ENCODE measurements at regions not wholly inside any gene's neighbourhood (a gene's known extent, or its start where the extent isn't known, plus 50 kb on each side); places are given as distances from the start of the nearest gene placed in this dataset.
A peak's percentile ranks its signal among the peaks of the same experiment; 100 is the strongest.

DNA sequence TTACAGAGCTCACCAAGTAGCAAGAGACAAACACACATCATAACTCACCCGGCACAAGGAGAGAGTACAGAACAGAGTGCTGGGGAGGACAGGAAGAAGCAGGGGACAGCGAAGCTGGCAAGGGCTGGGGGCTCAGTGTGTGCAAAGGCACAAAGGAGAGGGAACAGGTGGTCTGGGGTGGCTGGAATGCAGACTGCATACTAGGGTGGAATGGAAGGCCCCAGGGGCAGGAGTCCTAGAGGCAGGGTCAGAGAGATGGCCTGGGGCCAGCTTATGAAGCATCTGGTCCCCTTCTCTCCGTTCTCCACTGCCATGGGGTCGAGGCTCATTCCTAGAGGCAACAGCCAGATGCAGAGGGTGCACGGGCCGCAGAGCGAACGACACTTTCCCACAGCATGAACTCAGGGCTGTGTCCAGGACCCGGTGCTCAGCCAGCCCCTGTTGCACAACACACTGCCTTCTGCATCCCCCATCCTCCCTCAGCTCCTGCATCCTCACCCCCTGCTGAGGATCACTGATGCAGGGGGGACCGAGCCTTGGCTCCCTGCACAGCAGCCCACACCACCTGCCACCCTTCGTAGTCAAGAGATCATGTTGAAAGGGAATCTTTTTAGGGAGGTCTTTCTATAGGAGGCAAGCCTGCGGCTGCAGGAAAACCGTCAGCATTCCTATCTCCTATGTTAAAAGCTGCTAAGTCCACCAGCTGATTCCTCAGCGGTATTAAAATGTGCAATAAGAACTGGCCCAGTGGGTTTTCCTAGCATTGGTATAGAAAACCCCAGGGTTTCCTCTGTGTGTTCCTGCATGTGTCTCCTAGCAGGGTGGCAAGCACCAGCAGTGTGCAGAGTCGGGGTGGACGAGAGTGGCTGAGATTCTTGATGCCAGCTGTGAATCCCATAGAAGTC lies 293.5 kb downstream of the UACA start:
- DNase-seq: no peak

DNA sequence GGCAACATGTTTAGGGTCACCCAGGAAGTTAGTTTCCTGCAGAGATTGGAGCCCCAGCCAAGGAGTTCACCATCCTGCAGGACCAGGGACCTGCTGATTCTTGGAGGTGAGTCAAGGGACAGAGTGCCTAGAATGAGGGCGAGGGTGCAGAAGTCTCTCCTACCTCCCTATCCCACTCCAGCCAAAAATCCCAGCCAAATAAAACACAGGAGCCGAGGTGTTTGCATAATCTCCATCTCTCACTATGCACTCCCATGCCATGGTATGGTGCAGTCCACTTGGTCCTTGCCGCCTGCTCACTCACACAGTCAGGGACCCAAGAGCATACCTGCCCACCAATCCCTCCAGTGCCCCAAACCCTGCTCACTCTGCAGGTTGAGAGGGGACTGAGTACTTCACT lies 294.2 kb downstream of the UACA start:
- no peak for DNase-seq

- peak in 5 of 14 donors; percentile 4 to 15 (median 12) for DNase-seq
These were observed 296.3 kb downstream of the UACA start for GRCh38 chr15:70466895-70467529.

DNA sequence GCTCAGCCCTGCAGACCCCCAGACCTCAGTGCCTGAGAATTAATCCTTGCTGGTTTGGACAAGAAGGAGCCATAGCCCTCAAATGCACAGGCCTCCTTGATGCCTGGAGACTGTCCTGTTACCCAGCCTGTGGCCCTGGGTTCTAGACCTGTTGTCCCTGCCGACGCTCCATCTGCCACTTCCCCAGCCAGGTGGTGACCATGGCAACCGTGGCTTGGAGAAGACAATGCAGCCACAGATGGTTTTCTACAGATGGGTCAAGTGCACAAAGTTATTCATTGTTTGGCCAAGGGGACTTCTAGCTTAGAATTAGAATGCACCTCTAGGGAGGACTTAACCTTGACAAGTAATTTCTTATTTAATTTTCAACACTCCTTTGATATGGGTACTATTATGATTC lies 297.1 kb downstream of the UACA start:
- no peak for DNase-seq

DNA sequence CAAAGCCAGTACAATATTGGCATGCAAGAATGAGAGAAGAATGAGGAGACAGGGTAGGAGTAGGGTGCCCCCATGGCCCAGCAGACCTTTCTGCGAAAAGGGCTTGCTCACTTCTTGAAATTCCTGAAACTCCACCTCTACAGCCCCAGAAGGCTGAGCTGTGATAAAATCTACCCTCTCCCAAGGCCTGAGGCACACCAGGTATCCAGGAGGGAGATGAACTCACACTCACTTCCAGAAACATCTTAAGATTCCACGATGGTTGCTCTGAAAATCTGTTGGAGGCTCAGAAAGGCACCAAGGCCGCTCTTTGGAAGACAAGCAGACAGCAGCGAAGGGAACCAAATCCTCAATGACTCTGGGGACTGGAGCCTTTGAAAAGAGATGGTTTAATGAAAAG lies 297.5 kb downstream of the UACA start:
- DNase-seq: no peak

DNA sequence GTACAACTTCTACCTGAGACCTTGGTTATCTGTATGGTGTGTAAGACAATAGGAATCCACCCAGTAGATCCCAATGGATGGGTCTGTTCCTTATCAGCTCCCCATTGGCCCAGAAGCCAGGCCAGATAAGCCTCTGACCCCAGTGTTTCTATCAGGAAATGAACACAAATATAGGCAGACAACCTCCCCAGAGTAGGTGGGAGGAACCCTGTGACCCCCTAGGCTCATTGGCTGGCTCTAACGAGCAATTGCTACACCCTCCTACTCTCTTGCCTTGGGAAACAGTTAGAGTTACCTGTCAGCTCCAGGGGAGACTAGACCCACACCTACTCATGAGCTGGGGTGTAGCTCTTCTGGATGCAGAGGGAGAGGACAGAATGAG lies 299.9 kb downstream of the UACA start:
- DNase-seq: no peak

DNA sequence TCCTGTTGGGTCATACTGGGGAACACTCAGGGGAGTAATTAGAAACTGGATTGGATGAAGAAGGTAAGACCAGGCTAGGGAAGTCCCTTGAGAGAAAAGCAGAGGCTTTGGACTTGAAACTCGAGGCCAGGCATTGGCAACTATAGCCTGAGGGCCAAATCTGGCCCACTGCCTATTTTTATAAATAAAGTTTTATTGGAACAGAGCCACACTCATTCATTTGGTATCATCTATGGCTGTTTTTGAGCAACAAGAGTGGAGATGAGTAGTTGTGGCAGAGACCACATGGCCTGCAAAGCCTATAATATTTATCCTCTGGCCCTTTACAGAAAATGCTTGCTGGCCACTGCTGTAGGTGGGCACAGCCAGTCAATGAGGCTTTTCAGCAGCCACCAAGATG lies 301.4 kb downstream of the UACA start:
- no peak for DNase-seq

GRCh38 chr15:70461017-70461416 lies 302.3 kb downstream of the UACA start:
- DNase-seq: no peak

DNA sequence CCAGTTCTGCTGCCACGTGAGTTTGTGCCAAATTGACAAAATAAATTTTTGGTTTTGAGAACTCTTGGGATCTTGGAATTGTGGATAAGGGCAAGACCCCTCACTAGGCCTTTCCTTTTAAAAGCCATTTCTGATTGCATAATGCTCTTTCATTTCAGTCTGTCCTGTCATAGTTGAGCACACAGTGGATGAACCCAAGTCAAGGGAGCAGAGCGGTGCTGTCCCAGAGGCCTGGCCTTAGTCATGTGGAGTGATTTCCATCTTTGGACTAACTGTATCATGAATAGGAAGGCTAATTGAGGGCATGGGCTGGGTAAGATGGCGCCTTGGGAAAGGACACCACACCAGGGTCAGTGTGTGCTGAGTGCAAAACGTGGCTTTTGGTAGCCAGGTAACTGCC lies 304.0 kb downstream of the UACA start:
- DNase-seq: no peak

DNA sequence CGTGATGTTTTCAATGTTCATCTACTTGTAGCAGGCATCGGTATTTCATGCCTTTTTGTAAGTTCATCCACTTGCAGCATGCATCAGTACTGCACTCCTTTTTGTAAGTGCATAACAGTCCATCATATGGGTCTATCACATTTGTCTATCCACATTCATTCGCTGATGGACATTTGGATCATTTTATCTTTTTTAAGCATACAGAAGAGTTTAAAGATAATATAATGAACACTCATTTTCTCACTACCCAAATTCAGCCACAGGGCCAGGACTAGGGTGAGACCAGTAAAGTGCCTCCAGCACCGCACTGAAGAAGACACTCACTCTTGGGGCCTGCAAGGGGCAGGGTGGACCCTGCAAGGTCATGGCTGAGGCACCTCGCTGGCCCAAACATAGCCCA lies 309.6 kb downstream of the UACA start:
- DNase-seq: no peak

DNA sequence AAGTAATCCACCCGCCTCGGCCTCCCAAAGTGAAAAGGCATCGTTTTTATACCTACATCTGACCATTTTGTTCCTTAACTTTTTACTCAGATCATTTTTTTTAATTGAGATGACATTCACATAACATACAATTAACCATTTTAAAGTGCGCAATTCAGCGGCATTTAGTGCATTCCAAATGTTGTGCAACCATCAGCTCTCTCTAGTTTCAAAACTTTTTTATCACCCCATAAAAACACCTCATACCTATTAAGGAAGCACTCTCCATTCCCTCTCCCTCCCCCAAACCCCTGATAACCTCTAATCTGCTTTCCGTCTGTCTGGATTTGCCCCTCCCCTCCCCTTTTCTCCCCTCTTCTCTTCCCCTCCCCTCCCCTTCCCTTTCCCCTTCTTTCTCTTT lies 310.1 kb downstream of the UACA start:
- no peak for DNase-seq

GRCh38 chr15:70451821-70452653 lies 311.3 kb downstream of the UACA start:
- DNase-seq: no peak

GRCh38 chr15:70450142-70450443 lies 313.3 kb downstream of the UACA start:
- no peak for DNase-seq

- DNase-seq: no peak
These were observed 313.8 kb downstream of the UACA start for GRCh38 chr15:70449311-70450141.

GRCh38 chr15:70447928-70448698 lies 315.2 kb downstream of the UACA start:
- DNase-seq: peak in 3 of 14 donors; percentile 7 to 45 (median 39)

DNA sequence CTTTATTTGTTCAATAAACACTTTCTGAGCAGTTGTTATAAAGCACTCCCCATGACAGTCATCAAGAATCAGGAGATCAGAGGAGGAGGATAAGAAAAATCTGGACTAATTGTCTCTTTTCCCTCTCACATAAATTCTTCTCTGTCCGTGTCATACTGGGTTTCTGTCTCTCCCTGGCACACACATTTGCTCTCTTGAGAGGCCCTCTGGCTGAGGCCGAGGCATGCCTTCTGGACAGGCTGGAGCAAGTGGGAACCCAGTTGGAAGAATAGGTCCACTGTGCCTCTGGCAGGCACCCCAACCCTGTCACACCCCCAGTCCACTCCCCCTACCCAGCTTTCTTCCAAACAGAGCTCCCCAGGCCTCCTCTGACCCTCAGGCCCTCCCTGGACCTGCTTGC lies 315.8 kb downstream of the UACA start:
- DNase-seq: peak in 4 of 14 donors; percentile 16 to 48 (median 42)

DNA sequence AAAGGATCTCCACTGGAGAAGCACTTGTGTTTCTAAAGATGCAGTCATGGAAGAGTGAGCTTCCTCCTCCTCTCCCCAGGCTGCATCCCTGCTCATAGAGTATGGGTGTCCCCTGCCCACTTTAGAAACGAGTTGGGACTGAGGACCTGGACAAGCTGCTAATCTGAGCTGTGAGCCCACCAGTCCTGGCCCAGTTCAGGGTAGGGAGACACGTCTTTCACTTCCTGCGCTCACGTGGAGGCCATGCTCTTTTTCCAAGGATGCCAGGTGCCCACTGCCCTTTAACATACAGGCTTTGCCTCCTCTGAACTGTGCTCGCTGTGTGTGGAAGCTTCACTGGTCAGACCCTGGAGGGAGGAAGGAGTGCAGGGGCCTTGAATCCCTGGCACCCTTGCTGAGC lies 316.3 kb downstream of the UACA start:
- DNase-seq: no peak

- DNase-seq: no peak
These were observed 319.7 kb downstream of the UACA start for GRCh38 chr15:70443486-70444273.

DNA sequence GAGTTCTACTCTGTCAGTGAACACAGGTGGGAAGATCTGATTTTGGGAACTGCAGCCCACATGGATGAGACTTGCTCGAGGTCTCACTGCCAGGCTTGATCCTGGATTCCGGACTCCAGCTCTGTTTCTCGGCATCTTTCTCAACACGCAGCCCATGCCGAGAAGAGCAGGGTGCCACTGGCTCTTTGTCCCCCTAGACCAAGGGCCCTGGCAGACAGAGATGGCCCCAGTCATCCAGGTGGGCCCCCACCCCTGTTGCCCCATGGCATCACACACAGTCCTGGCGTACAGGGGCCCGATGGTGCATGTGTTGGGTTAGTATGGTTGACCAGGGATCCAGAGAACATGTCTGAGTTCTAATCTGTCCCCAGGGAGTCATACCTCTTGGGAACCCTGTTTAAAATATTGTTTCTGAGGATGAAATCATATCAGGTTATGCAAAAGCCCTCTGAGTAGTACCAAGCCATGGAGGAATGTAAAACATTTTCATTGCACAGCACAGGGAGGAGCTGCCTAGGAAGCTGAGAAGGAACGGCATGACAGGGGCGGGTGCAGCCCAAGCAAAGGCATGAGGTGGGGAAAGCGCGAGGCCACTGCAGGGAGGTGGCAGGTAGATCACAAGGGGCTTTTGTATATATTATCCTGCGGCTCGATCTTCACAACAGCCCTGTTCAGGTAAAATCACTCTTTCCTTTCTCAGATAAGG lies 320.6 kb downstream of the UACA start:
- DNase-seq: no peak

DNA sequence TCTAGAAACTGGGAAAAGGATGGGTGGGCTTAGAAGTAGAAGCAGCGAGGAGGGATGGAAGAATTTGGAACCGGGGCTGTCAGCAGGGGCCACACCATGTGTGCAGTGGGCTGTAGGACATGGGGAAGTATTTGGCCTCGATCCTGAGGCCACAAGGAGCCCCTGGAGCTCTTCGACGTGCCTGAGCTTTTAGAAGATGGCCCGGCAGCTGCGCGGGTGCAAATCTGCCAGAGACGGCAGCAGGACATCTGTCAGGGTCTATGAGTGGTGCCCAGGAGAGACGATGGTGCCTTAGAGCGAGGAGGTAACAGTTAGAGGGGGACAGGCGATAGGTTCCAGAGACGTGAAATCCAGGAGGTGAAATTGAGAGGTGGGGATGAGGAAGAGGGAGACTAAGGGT lies 321.1 kb downstream of the UACA start:
- no peak for DNase-seq

Data from C1 segment of cervical spinal cord (tissue), 14 donors.